ENCODE measurements at regions not wholly inside any gene's neighbourhood (a gene's known extent, or its start where the extent isn't known, plus 50 kb on each side); places are given as distances from the start of the nearest gene placed in this dataset.

DNA sequence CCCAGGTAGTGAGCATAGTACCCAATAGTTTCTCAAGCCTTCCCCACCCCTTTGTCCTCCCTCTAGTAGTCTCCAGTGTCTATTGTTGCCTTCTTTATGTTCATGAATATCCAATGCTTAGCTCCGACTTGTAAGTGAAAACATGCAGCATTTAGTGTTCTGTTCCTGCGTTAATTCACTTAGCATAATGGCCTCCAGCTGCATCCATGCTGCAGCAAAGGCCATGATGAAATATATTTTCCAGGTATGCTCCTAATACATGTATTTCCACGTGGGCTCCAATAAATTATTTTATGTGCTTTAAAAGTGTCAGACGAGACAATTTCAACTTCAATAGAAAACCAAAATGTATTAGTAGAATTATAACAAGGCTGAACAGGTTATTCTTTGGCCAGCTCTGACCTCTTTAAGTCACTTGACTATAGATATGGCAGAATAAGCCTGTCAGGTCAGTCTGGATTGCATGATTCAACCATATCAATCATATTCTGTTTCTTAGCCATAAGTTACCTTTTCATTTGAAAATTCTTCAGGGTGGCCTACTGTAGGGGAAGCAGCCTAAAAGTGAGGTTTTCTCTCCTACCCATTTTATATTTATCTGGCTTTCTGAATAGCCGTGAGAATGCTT lies 2291.6 kb upstream of the WWC1 start:
- H3K36me3 Mint-ChIP-seq, result no peaks in the 10 kb centered on the region
- no peak overlapping the region for H3K4me3 ChIP-seq (ENCODE audit: low read depth, low read length)
- DNase-seq (no peak), ATAC-seq (ENCODE audit: low read depth in 2 of 2) (no peak)
- no peak overlapping the region for H3K27ac Mint-ChIP-seq
- H3K27ac ChIP-seq (ENCODE audit: insufficient read depth, low read length, poor library complexity, severe bottlenecking), result no peak overlapping the region
- peaks cover 4 to 5% of the 10 kb centered on the region in 2 experiments for H3K9me3 ChIP-seq (ENCODE audit: control insufficient read depth in 2 of 2, low read length in 2 of 2)
- H3K27me3 ChIP-seq (ENCODE audit: control insufficient read depth, insufficient read depth, low read length), result no peaks in the 10 kb centered on the region
- no peak overlapping the region for H3K4me3 Mint-ChIP-seq
- no peaks in the 10 kb centered on the region for H3K36me3 ChIP-seq (ENCODE audit: control insufficient read depth, insufficient read depth, low read length)
- no peaks in the 10 kb centered on the region for H3K4me1 ChIP-seq (ENCODE audit: control insufficient read depth, insufficient read depth, low read length, poor library complexity, severe bottlenecking)
- no peaks in the 10 kb centered on the region for H3K4me1 Mint-ChIP-seq
- H3K27me3 Mint-ChIP-seq, result no peaks in the 10 kb centered on the region
- H3K9me3 Mint-ChIP-seq, result peaks cover 3 to 34% (median 8%) of the 10 kb centered on the region in 7 donors

DNA sequence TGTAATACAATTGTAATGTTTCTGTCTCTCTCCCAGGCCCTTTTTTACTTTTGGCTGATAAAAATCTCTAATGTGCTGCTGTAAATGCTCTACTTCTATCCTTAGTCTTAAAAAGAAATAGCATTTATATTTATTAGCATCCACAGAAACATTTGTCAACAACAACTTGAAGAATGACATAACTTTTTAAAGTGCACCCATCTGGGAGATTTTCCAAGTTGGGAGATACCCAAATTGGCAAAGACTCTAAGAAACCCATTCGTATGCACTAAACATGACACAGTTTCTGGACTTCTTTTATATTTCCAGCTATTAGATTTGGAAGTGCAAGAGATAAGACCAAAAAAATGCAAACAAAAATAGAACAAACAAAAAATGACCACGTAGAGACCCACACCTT lies 2287.4 kb upstream of the WWC1 start:
- DNase-seq, result no peak
- H3K9me3 ChIP-seq (ENCODE audit: control insufficient read depth in 2 of 2, low read length in 2 of 2), result peaks cover 4 to 7% of the 10 kb centered on the region in 2 experiments
- H3K27ac ChIP-seq (ENCODE audit: insufficient read depth, low read length, poor library complexity, severe bottlenecking), result no peak overlapping the region
- H3K4me1 Mint-ChIP-seq, result no peaks in the 10 kb centered on the region
- H3K27me3 ChIP-seq (ENCODE audit: control insufficient read depth, insufficient read depth, low read length), result no peaks in the 10 kb centered on the region
- no peak overlapping the region for H3K4me3 ChIP-seq (ENCODE audit: low read depth, low read length)
- H3K4me3 Mint-ChIP-seq, result no peak overlapping the region
- peaks cover 3 to 32% (median 6%) of the 10 kb centered on the region in 7 donors for H3K9me3 Mint-ChIP-seq
- H3K4me1 ChIP-seq (ENCODE audit: control insufficient read depth, insufficient read depth, low read length, poor library complexity, severe bottlenecking), result no peaks in the 10 kb centered on the region
- H3K27me3 Mint-ChIP-seq, result no peaks in the 10 kb centered on the region
- H3K27ac Mint-ChIP-seq, result no peak overlapping the region
- ATAC-seq (ENCODE audit: low read depth in 2 of 2), result no peak
- no peaks in the 10 kb centered on the region for H3K36me3 Mint-ChIP-seq
- H3K36me3 ChIP-seq (ENCODE audit: control insufficient read depth, insufficient read depth, low read length), result no peaks in the 10 kb centered on the region

DNA sequence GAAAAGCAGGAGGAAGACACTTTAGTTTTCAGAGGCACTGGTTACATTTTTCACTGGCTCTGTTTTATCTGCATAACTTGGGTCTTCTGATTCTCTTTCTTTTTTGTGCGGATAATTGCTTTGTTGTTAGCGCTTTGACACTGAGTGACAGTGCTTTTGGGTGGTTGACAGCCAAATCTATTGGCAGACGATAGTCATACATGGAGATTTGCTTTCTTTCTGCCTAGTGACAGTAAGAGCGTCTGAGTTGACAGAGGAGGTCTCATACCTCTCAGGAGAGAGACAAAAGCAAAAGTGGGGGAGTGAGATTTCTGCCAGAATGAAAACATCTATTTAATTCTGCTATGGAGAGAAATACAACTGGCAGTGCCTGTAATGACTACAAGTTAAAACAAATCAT lies 2278.0 kb upstream of the WWC1 start:
- no peak for DNase-seq
- no peaks in the 10 kb centered on the region for H3K4me1 Mint-ChIP-seq

DNA sequence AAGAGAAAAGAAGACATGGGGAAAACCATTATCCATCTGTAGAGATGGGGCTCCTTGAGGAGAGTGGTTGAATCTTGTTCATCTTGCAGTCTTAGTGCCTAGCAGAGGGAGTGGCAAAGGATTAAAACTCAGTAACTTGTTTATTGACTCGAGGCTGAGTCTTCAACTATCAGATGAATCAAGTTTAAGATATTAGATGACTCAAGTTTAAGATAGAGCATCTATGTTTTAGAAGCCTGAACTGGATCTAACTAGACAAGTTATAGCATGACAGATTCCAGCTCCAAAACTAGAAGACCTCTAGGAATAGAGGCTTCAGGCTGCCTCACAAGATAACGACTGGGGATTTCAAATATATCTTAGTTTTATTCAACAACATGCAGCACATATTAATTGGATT lies 2277.2 kb upstream of the WWC1 start:
- DNase-seq (no peak), ATAC-seq (ENCODE audit: low read depth in 2 of 2) (no peak)
- Mint-ChIP-seq H3K4me1 (no peaks in the 10 kb centered on the region), H3K27me3 (no peaks in the 10 kb centered on the region), H3K27ac (no peak overlapping the region), H3K9me3 (peaks cover 4 to 29% (median 8%) of the 10 kb centered on the region in 7 donors), H3K4me3 (no peak overlapping the region), H3K36me3 (no peaks in the 10 kb centered on the region)
- Histone ChIP-seq H3K36me3 (ENCODE audit: control insufficient read depth, insufficient read depth, low read length) (no peaks in the 10 kb centered on the region), H3K27me3 (ENCODE audit: control insufficient read depth, insufficient read depth, low read length) (no peaks in the 10 kb centered on the region), H3K4me1 (ENCODE audit: control insufficient read depth, insufficient read depth, low read length, poor library complexity, severe bottlenecking) (no peaks in the 10 kb centered on the region), H3K27ac (ENCODE audit: insufficient read depth, low read length, poor library complexity, severe bottlenecking) (no peak overlapping the region), H3K4me3 (ENCODE audit: low read depth, low read length) (no peak overlapping the region), H3K9me3 (ENCODE audit: control insufficient read depth in 2 of 2, low read length in 2 of 2) (peaks cover 0 to 14% of the 10 kb centered on the region in 2 experiments)

More for the DNA sequence above, 2278.0 kb upstream of the WWC1 start:
- H3K27me3 ChIP-seq (ENCODE audit: control insufficient read depth, insufficient read depth, low read length), result no peaks in the 10 kb centered on the region
- H3K9me3 ChIP-seq (ENCODE audit: control insufficient read depth in 2 of 2, low read length in 2 of 2), result peaks cover 0 to 8% of the 10 kb centered on the region in 2 experiments
- Mint-ChIP-seq H3K27ac (no peak overlapping the region), H3K27me3 (no peaks in the 10 kb centered on the region), H3K9me3 (peaks cover 1 to 29% (median 7%) of the 10 kb centered on the region in 7 donors), H3K36me3 (no peaks in the 10 kb centered on the region), H3K4me3 (no peak overlapping the region)
- H3K36me3 ChIP-seq (ENCODE audit: control insufficient read depth, insufficient read depth, low read length), result no peaks in the 10 kb centered on the region
- no peak overlapping the region for H3K27ac ChIP-seq (ENCODE audit: insufficient read depth, low read length, poor library complexity, severe bottlenecking)
- H3K4me1 ChIP-seq (ENCODE audit: control insufficient read depth, insufficient read depth, low read length, poor library complexity, severe bottlenecking), result no peaks in the 10 kb centered on the region
- no peak for ATAC-seq (ENCODE audit: low read depth in 2 of 2)
- no peak overlapping the region for H3K4me3 ChIP-seq (ENCODE audit: low read depth, low read length)

DNA sequence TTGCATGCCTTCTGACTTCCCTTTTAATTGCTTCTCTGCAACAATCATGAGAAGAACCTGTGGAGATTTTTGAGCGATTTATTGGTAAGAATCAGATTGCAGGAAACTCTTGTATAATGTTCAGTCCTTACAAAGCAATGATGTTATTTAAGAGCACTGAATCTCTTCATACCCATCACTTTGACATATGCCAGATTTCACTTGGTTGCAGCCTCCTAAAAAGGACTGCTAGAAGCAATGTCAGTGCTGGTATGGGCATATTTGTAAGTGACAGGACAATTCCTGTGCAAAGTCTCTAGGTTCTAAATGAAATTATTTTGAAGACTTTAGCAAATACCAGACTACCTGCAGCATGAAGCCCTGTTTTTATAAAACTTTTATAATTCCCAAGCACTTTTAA lies 2272.7 kb upstream of the WWC1 start:
- Histone ChIP-seq H3K4me3 (ENCODE audit: low read depth, low read length) (no peak overlapping the region), H3K4me1 (ENCODE audit: control insufficient read depth, insufficient read depth, low read length, poor library complexity, severe bottlenecking) (no peaks in the 10 kb centered on the region), H3K36me3 (ENCODE audit: control insufficient read depth, insufficient read depth, low read length) (no peaks in the 10 kb centered on the region), H3K27ac (ENCODE audit: insufficient read depth, low read length, poor library complexity, severe bottlenecking) (no peak overlapping the region), H3K27me3 (ENCODE audit: control insufficient read depth, insufficient read depth, low read length) (no peaks in the 10 kb centered on the region), H3K9me3 (ENCODE audit: control insufficient read depth in 2 of 2, low read length in 2 of 2) (peaks cover 5 to 11% of the 10 kb centered on the region in 2 experiments)
- ATAC-seq (ENCODE audit: low read depth in 2 of 2) (no peak), DNase-seq (no peak)
- Mint-ChIP-seq H3K4me1 (no peaks in the 10 kb centered on the region), H3K27me3 (no peaks in the 10 kb centered on the region), H3K9me3 (peaks cover 4 to 19% (median 10%) of the 10 kb centered on the region in 7 donors), H3K36me3 (no peaks in the 10 kb centered on the region), H3K27ac (no peak overlapping the region), H3K4me3 (no peak overlapping the region)

DNA sequence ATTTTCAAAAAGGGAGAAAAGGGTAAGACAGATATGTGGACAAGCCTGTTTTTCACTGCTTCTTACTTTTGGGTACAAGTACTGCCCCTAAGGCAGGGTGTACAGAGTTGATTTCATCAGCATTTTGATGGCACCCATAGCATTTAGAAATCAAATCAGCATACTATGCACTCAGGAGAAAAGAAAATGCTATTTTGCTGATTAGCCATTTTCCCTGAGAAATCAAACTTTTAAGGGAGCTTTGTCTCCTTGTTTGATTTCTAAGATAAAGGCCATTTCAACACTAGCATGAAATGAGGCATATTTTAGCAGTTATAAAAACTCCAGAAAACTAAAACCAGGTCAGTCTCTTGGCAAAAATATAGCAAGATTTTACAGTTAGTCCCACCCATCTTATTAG lies 2269.4 kb upstream of the WWC1 start:
- H3K4me1 Mint-ChIP-seq, result no peaks in the 10 kb centered on the region

DNA sequence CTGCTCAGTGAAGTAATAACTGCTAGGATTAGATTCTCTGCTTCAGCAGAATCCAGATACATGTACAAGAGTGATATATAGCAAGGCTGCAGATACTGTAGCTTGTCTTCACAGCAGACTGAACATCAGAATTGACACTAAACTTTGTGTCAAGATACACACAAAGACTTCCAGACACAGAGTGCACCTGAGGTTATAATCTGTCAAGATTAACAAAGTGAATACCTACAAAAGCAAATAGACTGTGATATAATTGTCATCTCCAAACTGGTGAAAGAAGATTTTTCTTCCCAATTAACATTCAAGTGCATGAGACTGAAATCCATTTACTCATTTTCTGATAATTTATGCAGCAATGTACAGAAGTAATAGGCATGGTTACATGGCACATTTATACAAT lies 2266.5 kb upstream of the WWC1 start:
- no peak for ATAC-seq (ENCODE audit: low read depth in 2 of 2)
- DNase-seq, result no peak
- Mint-ChIP-seq H3K27ac (no peak overlapping the region), H3K9me3 (peaks cover 5 to 27% (median 11%) of the 10 kb centered on the region in 7 donors), H3K27me3 (no peaks in the 10 kb centered on the region), H3K36me3 (no peaks in the 10 kb centered on the region), H3K4me1 (no peaks in the 10 kb centered on the region), H3K4me3 (no peak overlapping the region)
- no peak overlapping the region for H3K4me3 ChIP-seq (ENCODE audit: low read depth, low read length)
- H3K4me1 ChIP-seq (ENCODE audit: control insufficient read depth, insufficient read depth, low read length, poor library complexity, severe bottlenecking), result no peaks in the 10 kb centered on the region
- H3K36me3 ChIP-seq (ENCODE audit: control insufficient read depth, insufficient read depth, low read length), result no peaks in the 10 kb centered on the region
- H3K9me3 ChIP-seq (ENCODE audit: control insufficient read depth in 2 of 2, low read length in 2 of 2), result peaks cover 6 to 13% of the 10 kb centered on the region in 2 experiments
- H3K27me3 ChIP-seq (ENCODE audit: control insufficient read depth, insufficient read depth, low read length), result no peaks in the 10 kb centered on the region
- H3K27ac ChIP-seq (ENCODE audit: insufficient read depth, low read length, poor library complexity, severe bottlenecking), result no peak overlapping the region

More for the DNA sequence above, 2269.4 kb upstream of the WWC1 start:
- H3K27me3 Mint-ChIP-seq, result no peaks in the 10 kb centered on the region
- no peak overlapping the region for H3K27ac ChIP-seq (ENCODE audit: insufficient read depth, low read length, poor library complexity, severe bottlenecking)
- H3K36me3 Mint-ChIP-seq, result no peaks in the 10 kb centered on the region
- no peak for DNase-seq
- H3K27ac Mint-ChIP-seq, result no peak overlapping the region
- ATAC-seq (ENCODE audit: low read depth in 2 of 2), result no peak
- peaks cover 5 to 20% (median 10%) of the 10 kb centered on the region in 7 donors for H3K9me3 Mint-ChIP-seq
- H3K4me1 ChIP-seq (ENCODE audit: control insufficient read depth, insufficient read depth, low read length, poor library complexity, severe bottlenecking), result no peaks in the 10 kb centered on the region
- H3K4me3 ChIP-seq (ENCODE audit: low read depth, low read length), result no peak overlapping the region
- peaks cover 8 to 12% of the 10 kb centered on the region in 2 experiments for H3K9me3 ChIP-seq (ENCODE audit: control insufficient read depth in 2 of 2, low read length in 2 of 2)
- H3K27me3 ChIP-seq (ENCODE audit: control insufficient read depth, insufficient read depth, low read length), result no peaks in the 10 kb centered on the region
- no peaks in the 10 kb centered on the region for H3K36me3 ChIP-seq (ENCODE audit: control insufficient read depth, insufficient read depth, low read length)
- no peak overlapping the region for H3K4me3 Mint-ChIP-seq

DNA sequence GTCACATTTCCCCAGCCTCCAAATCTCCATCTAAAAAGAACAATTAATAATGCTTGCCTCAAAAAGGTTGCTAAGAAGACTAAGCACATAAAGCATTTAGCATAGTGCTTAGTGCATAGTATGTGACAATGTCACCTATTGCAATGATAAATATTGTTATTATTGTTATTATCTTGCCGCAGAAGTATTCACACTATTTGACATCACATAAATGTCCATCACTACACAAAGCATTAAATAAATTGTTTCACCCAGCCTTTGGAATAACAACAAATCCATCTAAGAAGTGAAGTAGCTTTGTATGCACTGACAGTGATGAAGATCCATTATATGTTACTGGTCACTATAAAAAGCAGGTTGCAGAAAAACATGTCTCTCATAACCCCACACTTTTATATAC lies 2263.9 kb upstream of the WWC1 start:
- Histone ChIP-seq H3K9me3 (ENCODE audit: control insufficient read depth in 2 of 2, low read length in 2 of 2) (peaks cover 11 to 18% of the 10 kb centered on the region in 2 experiments), H3K27me3 (ENCODE audit: control insufficient read depth, insufficient read depth, low read length) (no peaks in the 10 kb centered on the region), H3K36me3 (ENCODE audit: control insufficient read depth, insufficient read depth, low read length) (no peaks in the 10 kb centered on the region), H3K4me1 (ENCODE audit: control insufficient read depth, insufficient read depth, low read length, poor library complexity, severe bottlenecking) (no peaks in the 10 kb centered on the region), H3K27ac (ENCODE audit: insufficient read depth, low read length, poor library complexity, severe bottlenecking) (no peak overlapping the region), H3K4me3 (ENCODE audit: low read depth, low read length) (no peak overlapping the region)
- Mint-ChIP-seq H3K4me1 (no peaks in the 10 kb centered on the region), H3K27ac (no peak overlapping the region), H3K27me3 (no peaks in the 10 kb centered on the region), H3K36me3 (no peaks in the 10 kb centered on the region), H3K4me3 (no peak overlapping the region), H3K9me3 (peaks cover 0 to 26% (median 6%) of the 10 kb centered on the region in 7 donors)
- ATAC-seq (ENCODE audit: low read depth in 2 of 2) (no peak), DNase-seq (no peak)
